Stomach (tissue), 8 donors: ENCODE measurements at regions not wholly inside any gene's neighbourhood (a gene's known extent, or its start where the extent isn't known, plus 50 kb on each side); places are given as distances from the start of the nearest gene placed in this dataset.

Experiments used
- DNase-seq, 2 donors: peaks; one replicate each; pipeline versions ENCODE4 v3.0.0 to v3.0.0-alpha.2; 2013 to 2019
- H3K27ac ChIP-seq, 5 donors: fragments of 200-600 bp in 4 of 5; sonication (generic) in 4 of 5; one replicate each; pipeline ENCODE4 v1.5.1; 2013 to 2019; ENCODE audit warnings: mild to moderate bottlenecking in 1 of 5, moderate library complexity in 1 of 5
- H3K27me3 ChIP-seq, 3 donors: fragments of 200-600 bp; sonication (generic); one replicate each; pipeline ENCODE4 v1.5.1; 2017 to 2019; ENCODE audit warnings: mixed run types in 1 of 3
- H3K36me3 ChIP-seq, 4 donors: fragments of 200-600 bp; sonication (generic); 1 replicate in 3 of 4; 2 replicates in 1 of 4; pipeline ENCODE4 v1.5.1; 2016 to 2019
- H3K4me1 ChIP-seq, 4 donors: fragments of 200-600 bp; sonication (generic); one replicate each; pipeline ENCODE4 v1.5.1; 2016 to 2019
- H3K4me3 ChIP-seq, 4 donors: fragments of 200-600 bp; sonication (generic) in 3 of 4; one replicate each; pipeline ENCODE4 v1.5.1; 2016 to 2019; ENCODE audit warnings: mild to moderate bottlenecking in 1 of 4
- H3K9me3 ChIP-seq, 4 donors: fragments of 200-600 bp; sonication (generic); one replicate each; pipeline ENCODE4 v1.5.1; 2016 to 2019
- CTCF ChIP-seq, 7 experiments: fragments of 450-650 bp in 4 of 7; fragments of 200-600 bp in 3 of 7; sonication (generic) in 3 of 7; IDR thresholded peaks; one replicate each; pipeline ENCODE4 v1.5.1; 2016 to 2019; ENCODE audit warnings: antibody characterized with exemption in 7 of 7, control low read depth in 2 of 7, mild to moderate bottlenecking in 1 of 7
- EP300 ChIP-seq: sonication (generic); formaldehyde crosslinking; IDR thresholded peaks from one replicate; pipeline ENCODE4 v1.6.1; 2017; ENCODE audit warnings: antibody characterized with exemption
- POLR2A ChIP-seq, 4 donors: fragments of 450-650 bp; IDR thresholded peaks; one replicate each; pipeline ENCODE4 v1.6.1; 2016; ENCODE audit warnings: antibody characterized with exemption in 4 of 4, control low read depth in 2 of 4, mild to moderate bottlenecking in 1 of 4, moderate library complexity in 1 of 4
- POLR2AphosphoS5 ChIP-seq, 3 donors: sonication (generic); formaldehyde crosslinking; IDR thresholded peaks; one replicate each; pipeline ENCODE4 v1.6.1; 2016; ENCODE audit warnings: antibody characterized with exemption in 3 of 3
- WGBS, 5 donors: extraction: QIAGEN DNeasy Blood & Tissue Kit in 3 of 5; methylation state at CpG; one replicate each; pipeline versions ENCODE4 v1.1.5 to v1.1.7; 2013 to 2018; 5-methylcytosine and 5-hydroxymethylcytosine counted together
- intact Hi-C: fragments of 100-400 bp; cut with DNase I; formaldehyde crosslinking; loops from one replicate; pipeline ENCODE4 v1.15.1; 2023; ENCODE audit warnings: low total_unique reads
- donor health status: healthy with polysubstance abuse.
- donor health status: Bipolar disorder and iron deficiency.
- donor health status: healthy.

- 28 to 52% (median 43%) methylated on average over 1 of the region's 1 CpG for WGBS, 5 donors
- DNase-seq, result no peak
- intact Hi-C loops, result no loop called here
These were observed 1486.8 kb downstream of the EFNB2 start for GRCh38 chr13:105048677-105049076.

GRCh38 chr13:105047676-105048295 lies 1487.7 kb downstream of the EFNB2 start:
- peak in 1 of 2 donors; percentile 3 for DNase-seq
- no peak overlapping the region for H3K27ac ChIP-seq
- intact Hi-C loops, result no loop called here
- peaks cover 0 to 7% (median 0%) of the 10 kb centered on the region in 4 donors for H3K4me1 ChIP-seq
- H3K36me3 ChIP-seq, result no peaks in the 10 kb centered on the region
- no peak overlapping the region for H3K4me3 ChIP-seq
- TF ChIP-seq EP300, result no peak
- H3K9me3 ChIP-seq, result no peaks in the 10 kb centered on the region
- WGBS, 5 donors, result 24 to 51% (median 43%) methylated on average over 3 of the region's 3 CpGs
- H3K27me3 ChIP-seq, result no peaks in the 10 kb centered on the region

More at GRCh38 chr13:105048677-105049076, 1486.8 kb downstream of the EFNB2 start:
- Histone ChIP-seq H3K9me3 (no peaks in the 10 kb centered on the region), H3K36me3 (no peaks in the 10 kb centered on the region), H3K27me3 (no peaks in the 10 kb centered on the region), H3K4me3 (no peak overlapping the region), H3K27ac (no peak overlapping the region), H3K4me1 (peaks cover 0 to 7% (median 0%) of the 10 kb centered on the region in 4 donors)
- no peak for TF ChIP-seq POLR2AphosphoS5 (IDR thresholded peaks at IDR 0.05)
- TF ChIP-seq EP300, result no peak
- TF ChIP-seq POLR2A (IDR thresholded peaks at IDR 0.05), result no peak
- TF ChIP-seq CTCF (IDR thresholded peaks at IDR 0.05), result no peak

- TF ChIP-seq POLR2AphosphoS5 (IDR thresholded peaks at IDR 0.05) (no peak), CTCF (IDR thresholded peaks at IDR 0.05) (no peak), POLR2A (IDR thresholded peaks at IDR 0.05) (no peak), EP300 (no peak)
- Histone ChIP-seq H3K36me3 (no peaks in the 10 kb centered on the region), H3K9me3 (peaks cover 0 to 9% (median 4%) of the 10 kb centered on the region in 4 donors), H3K4me3 (no peak overlapping the region), H3K4me1 (peaks cover 0 to 9% (median 0%) of the 10 kb centered on the region in 4 donors), H3K27ac (no peak overlapping the region), H3K27me3 (no peaks in the 10 kb centered on the region)
- no peak for DNase-seq
- intact Hi-C loops, result no loop called here
- WGBS, 5 donors, result 89 to 95% (median 91%) methylated on average over 2 of the region's 2 CpGs
These were observed 1498.4 kb downstream of the EFNB2 start for GRCh38 chr13:105037110-105037509.

- peak in 1 of 2 donors; percentile 39 for DNase-seq
- intact Hi-C loops, result no loop called here
- H3K27me3 ChIP-seq, result no peaks in the 10 kb centered on the region
- no peaks in the 10 kb centered on the region for H3K9me3 ChIP-seq
- no peaks in the 10 kb centered on the region for H3K36me3 ChIP-seq
- TF ChIP-seq EP300, result no peak
- no peak for TF ChIP-seq POLR2A (IDR thresholded peaks at IDR 0.05)
- no peak for TF ChIP-seq CTCF (IDR thresholded peaks at IDR 0.05)
- TF ChIP-seq POLR2AphosphoS5 (IDR thresholded peaks at IDR 0.05), result no peak
- WGBS, 5 donors, result 21 to 57% (median 33%) methylated on average over 4 of the region's 4 CpGs
- H3K4me3 ChIP-seq, result no peak overlapping the region
- H3K4me1 ChIP-seq, result peaks cover 0 to 9% (median 0%) of the 10 kb centered on the region in 4 donors
- H3K27ac ChIP-seq, result no peak overlapping the region
These were observed 1500.4 kb downstream of the EFNB2 start for GRCh38 chr13:105035092-105035491.

- H3K9me3 ChIP-seq, result no peaks in the 10 kb centered on the region
- no peaks in the 10 kb centered on the region for H3K36me3 ChIP-seq
- peaks cover 0 to 9% (median 0%) of the 10 kb centered on the region in 4 donors for H3K4me1 ChIP-seq
- no peak for TF ChIP-seq POLR2AphosphoS5 (IDR thresholded peaks at IDR 0.05)
- TF ChIP-seq EP300, result no peak
- no peak for TF ChIP-seq CTCF (IDR thresholded peaks at IDR 0.05)
- no peak for TF ChIP-seq POLR2A (IDR thresholded peaks at IDR 0.05)
- 77 to 92% (median 83%) methylated on average over 2 of the region's 2 CpGs for WGBS, 5 donors
- no peak overlapping the region for H3K4me3 ChIP-seq
- intact Hi-C loops, result no loop called here
- DNase-seq, result no peak
- H3K27ac ChIP-seq, result no peak overlapping the region
- no peaks in the 10 kb centered on the region for H3K27me3 ChIP-seq
These were observed 1501.5 kb downstream of the EFNB2 start for GRCh38 chr13:105033999-105034398.
